ENCODE measurements at regions not wholly inside any gene's neighbourhood (a gene's known extent, or its start where the extent isn't known, plus 50 kb on each side); places are given as distances from the start of the nearest gene placed in this dataset.

DNA sequence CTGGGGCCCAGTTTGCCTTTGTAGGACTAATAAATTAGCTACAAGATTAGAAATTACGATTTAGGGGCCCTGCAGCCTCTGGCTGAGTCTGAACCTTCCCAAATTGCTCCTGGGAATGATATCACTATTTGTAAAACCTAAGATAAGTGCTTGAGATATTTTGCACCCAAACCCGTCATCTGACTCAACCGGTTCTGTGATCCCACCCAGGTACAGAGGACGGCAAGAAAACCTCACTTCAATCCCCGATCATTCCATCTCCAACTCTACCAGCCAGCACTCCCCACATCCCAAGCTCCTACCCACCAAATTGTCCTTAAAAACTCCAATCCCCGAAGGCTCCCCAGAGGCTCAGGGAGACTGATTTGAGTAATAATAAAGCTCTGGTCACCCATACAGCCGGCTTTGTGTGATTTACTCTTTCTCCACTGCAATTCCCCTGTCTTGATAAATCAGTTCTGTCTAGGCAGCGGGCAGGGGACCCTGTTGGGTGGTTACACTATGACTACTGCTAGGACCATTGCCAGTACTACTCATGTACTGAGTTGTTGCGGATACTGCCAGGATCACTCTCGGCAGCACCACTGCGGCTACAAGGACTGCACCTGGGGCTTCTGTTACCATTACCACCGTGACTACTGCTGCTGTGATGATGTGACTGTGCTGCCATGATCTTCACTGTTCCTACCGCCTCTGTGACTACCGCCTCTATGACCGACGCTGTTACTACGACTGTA is 73.1 kb downstream of the IRF8 start:
- DNase-seq = no peak

DNA sequence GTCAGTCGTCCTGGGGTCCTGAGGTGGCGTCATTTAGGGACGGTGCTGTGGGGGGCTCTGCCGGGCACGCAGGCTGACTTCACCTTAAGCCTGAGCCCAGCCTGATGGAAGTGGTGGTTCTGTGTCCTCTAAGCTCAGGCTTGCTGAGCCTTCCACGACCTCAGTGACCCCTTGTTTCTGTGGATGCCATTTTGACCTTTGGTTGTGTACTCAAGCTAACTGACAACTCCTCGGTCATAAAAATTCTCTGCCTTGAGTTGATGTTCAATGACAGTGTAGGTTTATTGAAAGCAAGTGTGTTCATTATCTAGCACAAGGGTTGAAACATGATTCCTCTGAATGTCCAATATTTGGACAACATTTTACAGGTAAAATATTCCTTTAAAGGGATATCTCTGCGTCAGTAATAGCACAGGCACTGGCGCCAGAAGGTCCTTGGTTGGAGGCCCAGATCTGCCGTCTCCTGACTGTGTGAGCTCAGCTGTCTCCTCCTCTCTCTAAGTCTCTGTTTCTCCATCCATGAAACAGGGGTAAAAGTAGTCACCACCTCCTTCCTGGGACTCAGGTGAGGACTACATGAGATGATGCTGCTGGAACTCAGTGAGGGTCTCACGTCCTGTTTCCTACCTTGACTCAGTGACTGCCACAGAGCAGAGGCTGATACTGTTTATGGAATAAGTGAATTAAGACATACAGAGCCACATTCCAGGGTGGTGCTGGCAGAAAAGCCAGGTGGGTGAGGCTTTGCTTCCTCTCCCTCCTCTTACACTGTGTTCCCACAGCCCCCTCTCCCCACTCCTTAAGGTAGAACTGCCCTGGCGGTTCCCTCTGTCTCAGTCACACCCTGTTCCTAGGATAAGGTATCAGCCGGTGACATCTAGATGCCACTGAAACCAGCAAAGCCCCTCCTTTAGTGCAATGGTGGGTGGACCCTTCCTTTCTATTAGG is 75.7 kb downstream of the IRF8 start:
- DNase-seq = no peak

DNA sequence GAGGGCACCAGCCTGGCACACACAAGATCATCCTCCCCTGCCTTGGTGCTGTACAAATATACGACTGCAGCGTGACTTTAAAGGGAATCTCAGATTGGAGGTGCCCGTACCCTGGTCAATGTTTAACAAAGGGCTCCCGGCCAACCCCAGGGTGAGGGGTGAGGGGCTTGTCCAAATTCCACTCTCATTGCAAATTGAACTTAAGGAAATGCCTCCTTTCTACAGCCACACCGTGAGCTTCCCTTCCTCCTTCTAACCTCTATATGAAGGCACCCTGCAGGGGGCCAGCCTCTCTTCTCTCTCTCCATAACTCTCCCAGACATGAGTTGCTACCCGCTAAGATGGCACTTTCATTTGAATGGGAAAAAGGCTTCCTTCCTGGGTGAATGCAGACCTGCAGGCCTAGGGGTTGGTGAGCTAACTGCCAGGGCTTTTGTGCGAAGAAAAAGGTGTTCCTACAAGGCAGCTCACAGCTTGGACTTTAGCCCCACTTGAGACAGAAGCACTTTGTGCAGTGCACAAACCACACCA is 76.6 kb downstream of the IRF8 start:
- no peak for DNase-seq

DNA sequence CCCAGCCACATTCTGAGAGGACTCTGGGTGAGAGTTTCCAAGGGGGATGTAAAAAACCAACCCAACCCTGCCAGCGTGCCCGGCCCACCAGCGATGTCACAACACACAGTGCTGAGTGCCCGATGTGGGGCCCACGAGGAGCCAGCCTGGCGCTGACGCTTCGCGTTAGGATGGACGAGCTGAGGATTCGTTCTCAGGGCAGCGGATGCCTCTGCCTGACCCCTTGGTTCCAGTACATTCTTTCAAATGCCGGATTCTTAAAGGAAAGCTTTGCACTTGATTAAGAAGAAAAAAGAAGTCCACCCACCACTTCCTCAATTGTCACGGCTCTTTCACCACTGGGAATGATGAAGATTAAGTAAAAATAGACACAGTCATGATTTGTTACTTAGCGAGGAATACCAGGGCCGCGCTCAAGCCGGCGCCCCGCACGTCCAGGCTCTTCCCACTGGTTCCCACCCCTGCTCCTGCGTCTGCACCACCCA is 79.4 kb downstream of the IRF8 start:
- no peak for DNase-seq

DNA sequence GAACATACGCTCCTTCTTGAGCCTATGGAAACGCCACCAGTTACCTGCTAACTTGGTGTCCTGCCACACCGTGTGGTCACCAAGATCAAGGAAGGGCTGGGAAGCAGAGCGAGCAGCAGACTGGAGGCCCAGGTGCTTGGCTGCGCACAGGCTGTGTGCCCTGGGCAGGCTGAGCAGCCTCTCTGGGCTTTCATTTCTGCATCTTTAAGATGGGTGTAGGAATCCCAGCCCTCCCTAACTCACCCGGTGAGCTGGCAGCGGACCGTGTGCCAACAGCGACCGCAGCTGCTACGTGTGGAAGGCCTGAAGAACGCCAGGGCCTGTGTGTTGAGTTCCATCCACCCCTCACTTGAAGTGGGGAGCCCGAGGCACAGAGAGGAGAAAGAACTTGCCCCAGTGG is 80.0 kb downstream of the IRF8 start:
- no peak for DNase-seq

DNA sequence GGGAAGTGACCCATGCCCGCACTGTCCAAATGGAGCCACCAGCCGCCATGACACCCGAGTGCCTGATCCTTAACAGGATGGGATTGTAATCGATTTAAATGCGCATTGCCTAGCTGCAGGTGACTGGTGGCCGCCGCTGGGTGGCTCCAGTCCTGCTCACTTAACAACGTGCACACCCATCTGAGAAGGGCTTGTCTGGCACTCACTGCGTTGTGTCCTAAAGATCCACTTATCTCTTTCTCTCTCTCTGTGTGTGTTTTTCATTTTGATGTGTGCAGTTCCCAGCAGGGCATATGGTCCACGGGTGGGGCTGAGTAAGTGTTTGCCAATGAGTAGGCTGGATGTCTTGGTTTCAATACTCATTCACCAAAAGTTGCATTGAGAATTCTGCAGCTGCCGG is 80.6 kb downstream of the IRF8 start:
- no peak for DNase-seq

DNA sequence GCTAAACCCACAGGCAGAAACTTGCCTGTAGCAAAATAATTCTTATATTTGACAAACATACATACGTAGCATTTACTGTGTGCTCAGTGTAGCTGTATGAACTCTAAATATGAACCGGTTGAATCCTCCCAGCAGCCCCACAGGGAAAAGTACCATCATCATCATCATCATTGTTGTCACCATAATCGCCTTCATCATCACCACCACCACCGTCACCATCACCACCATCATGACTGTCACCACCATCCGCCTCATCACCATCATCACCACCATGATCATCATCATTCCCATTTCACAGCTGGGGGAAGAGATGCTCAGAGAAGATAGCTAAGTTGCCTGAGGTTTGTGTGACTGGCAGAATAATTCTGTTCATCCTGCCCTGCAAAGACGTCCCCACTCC is 81.7 kb downstream of the IRF8 start:
- no peak for DNase-seq

DNA sequence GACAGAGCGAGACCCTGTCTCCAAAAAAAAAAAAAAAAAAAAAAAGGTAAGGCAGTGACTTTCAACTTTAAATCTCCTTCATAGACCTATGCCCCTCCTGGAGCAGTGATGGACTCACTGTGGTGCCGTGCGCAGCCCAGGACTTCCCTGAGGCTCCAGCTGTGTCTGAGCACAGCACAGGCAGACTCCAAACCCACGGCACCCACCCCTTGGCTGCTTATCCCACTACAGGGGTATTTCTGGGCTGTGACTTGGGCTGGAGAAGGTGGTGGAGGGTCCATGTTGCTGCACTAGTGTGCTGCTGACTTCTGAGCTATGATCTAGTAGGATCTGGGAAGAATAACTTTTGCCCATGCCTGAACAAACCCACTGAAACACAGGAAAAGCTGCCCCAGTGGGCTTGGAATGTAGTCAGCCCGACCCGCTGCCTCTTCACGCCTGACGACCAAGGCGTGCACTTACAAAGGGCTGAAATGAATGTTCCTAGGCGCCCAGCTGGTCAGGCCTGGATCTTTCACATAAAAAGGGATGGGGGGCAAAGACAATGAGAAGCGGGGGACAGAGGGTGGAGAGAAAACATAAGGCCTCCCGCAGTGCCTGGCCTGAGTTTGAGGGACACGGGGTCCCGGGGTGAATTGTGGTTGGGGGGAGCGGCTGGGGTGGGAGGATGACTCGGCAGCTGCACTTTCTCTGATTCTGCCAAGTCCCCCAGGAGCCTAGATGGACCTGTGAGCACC is 83.0 kb downstream of the IRF8 start:
- DNase-seq = no peak

DNA sequence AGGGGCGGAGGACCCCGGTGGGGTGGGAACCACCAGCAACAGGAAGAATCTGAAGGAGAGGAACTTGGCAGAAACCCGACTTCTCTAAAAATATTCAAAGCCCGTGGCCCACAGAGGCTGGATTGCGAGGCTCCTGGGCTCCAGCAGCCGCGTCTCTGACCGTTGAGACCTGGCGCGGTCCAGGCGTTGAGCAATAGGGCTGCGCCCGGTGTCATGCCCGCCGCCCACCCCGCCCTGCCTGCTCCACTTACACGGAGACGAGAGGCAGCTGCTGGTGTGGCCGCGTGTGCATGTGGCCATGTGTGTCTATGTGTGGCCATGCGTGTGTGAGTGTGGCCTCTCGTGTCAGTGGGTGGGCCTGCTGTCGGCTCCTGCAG is 83.6 kb downstream of the IRF8 start:
- DNase-seq = no peak

DNA sequence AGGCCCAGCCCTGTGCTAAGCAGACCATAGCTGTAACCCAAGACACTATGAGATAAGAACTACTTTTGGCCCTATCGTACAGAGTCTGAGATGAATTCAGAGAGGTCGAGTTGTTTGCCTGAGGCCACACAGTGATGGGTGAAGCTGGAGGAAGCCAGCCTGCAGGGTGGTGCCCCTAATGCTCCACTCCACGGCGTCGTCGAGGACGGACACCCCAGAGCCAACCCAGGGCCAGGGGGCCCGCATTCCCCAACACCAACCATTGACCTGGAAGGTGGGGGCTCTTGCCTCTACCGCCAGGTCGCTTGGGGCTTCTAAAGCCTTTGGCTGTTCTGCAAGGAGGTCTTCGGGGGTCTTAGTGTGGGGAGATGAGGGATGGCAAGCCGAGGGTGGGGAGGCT is 84.1 kb downstream of the IRF8 start:
- DNase-seq = no peak

DNA sequence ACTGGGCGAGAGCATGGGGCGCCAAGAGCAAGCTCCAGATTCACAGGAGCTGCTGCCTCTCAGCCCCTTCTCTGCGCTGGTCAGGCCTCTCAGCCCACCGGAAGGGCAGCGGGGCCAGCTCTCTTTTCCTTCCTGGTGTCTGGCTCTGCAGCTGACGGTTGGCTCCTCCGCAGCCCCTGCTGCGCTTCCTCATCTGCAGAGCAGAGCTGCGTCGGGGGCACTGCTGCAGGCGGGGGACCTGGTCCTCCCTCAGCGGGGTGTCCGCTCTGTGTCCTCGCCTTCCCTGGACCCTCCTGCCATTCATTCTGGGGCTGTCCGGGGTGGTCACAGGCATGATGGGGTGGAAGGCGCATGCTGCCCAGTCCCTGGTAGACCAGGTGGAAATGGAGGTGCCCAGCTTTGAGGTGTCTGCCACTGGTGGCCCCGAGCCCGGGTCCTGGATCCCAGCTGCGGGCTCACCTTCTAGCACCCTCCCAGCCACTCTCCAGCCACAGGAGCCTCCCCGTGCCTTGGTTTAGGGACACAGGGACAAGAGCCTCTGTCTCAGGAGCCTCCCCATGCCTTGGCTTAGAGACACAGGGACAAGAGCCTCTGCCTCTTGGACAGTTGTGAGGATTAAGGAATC is 84.8 kb downstream of the IRF8 start:
- no peak for DNase-seq

DNA sequence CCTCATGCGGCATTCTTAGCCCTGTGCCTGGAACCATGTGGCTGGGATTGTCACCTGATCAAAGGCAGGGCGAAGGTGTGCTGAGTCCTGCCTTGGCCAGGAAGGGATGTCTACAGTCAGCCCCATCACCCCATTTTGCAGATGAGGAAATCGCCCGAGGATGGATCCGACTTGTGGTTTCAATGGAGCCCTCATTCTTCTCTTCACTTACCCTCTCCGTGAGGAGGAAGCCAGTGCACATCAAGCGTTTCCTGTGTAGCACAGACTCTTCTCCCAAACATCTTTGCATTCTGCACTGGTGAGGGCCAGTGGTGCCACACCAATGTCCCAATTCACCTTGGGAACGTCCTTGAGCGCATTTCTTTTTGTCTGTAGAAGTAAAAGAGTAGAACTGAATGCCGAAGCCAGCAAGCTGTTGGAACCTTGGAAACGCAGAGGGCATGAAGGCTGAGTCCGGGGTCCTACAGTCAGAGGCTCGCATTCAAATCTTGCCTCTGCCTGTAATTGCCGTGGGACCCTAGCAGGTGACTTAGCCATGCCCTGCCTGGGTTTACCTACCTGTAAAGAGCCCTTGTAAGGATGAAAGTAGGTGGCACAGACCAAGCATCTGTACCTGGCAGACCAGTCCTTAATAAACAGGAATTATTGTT is 85.4 kb downstream of the IRF8 start:
- DNase-seq = no peak

DNA sequence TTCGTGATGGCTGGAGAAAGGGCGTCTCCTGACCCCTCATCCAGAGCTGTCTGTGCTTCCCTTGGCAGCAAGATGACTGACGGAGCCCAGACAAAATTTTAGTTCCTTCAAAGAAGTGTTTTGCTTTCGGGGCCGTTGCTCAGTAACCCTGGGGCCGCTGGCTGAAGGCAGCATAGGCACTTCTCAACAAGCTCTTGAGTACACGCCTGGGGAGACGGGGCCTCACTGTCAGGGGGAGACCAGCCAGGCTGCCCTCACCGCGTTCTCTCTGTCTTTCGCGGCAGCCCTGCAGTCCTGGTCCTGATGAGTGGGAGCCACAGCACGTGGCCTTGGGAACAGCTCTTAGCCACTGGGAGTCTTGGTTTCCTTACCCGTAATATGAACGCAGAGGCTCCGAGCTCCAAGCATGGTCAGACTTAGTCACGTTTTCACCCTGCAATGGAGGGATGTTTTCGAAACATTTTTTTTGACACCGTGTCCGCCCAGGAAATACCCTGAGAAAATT is 86.0 kb downstream of the IRF8 start:
- DNase-seq = no peak

DNA sequence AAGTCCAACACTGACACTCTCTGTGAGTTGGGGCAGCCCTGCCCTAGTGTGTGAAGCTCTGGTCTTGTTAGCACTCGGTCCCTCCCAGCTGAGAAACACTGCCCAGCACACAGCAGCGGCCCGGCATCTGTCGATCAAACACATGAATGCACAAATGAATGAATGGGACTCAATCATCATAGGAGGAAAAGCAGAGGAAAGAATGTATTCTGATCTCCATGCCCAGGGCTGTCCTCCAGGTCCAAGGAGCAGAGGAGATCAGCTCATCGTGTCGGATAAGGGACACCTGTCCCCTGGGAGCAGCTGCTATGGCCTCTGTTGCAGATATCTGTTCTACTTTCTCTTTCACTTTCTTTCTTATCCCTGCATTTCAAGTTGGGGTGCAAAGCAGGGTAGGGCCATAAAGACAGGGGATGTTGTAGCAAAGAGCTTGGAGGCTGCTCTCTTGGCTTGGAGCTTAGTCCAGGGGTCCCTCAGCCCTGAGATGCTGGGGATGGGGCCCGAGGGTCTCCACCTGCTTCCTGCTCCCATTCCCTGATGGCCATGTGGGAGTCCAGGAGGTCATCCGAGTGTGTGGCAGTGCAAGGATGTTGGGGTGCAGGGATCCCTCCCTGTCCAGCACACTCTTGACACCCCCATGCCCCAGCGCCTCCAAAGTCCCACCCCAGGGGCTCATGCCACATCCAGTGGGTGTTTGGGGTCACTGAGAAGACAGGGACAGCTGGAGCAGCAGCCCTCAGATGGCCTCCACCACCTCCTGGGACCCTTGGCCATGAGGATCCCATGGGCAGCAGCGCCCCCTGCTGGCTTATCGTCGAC is 88.2 kb downstream of the IRF8 start:
- DNase-seq = peak; percentile 45

DNA sequence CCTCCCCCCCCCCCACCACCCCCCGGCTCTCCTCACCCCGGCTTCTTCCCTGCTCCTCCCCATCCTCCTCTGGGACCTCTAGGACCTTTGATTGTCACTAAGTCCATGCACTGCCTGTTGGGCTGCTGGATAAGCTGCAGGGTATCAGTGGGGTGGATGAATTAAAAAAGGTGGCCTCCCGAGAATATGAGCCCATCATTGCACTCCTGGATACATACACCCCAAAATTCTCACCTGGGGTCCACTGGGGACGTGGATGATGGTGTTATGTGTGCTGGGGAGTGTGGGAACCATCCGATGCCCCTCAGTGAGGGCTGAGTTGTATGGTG is 88.8 kb downstream of the IRF8 start:
- no peak for DNase-seq

DNA sequence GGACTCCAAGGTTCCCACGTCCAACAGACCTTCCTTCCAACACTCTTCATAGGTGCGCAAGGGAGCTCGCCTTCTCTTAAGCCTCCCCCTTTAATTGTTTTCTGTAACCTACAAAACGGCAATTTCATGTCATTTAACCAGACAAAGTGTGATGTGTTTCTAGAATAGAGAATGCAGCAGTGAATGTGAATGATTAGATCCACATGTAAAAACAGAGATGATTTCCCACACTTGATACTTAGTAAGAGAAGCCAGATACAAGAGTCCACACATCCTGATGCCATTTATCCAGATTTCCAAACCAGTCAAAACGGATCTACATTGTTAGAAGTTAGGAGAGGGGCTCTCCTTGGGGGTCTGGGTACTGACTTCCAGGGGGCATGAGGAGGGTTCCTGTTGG is 89.3 kb downstream of the IRF8 start:
- DNase-seq = no peak

DNA sequence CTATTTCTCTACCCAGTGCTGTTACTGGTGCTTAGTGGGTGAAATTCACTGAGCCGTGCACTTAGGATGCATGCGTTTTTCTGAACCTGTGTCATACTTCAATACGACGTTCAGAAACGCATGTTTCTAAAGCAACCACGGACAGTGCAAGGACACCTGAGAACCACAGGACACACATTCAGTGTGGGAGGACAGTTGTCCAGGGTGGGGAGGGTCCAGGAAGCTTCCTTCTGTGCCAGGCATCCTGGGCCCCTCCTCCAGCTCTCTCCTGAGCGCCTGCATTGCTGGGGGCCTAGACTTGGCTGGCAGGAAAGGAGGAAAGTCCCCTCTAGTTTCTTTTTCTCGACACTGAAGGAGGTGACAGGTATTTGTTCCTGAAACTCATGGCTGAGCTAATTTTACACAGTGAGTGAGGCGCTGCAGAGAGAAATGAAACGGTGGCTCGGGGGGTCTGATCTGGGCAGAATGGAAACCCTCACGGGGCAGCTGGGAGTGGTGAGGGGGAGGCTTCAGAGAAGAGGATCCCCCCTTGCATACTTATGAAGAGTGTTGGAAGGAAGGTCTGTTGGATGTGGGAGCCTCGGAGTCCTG is 89.9 kb downstream of the IRF8 start:
- DNase-seq = peak; percentile 54

DNA sequence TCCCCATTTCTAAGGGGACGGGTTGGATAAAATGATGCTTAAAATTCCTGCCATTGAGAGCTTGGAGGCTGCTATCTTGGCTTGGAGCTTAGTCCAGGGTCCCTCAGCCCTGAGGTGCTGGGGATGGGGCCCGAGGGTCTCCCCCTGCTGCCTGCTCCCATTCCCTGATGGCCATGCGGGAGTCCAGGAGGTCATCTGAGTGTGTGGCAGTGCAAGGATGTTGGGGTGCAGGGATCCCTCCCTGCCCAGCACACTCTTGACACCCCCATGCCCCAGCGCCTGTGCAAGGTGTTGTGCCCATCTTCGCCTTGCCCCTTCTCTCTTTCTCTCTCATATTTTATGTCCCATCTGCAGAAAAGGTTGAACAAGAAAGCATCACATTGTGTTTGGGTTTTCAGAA is 90.4 kb downstream of the IRF8 start:
- no peak for DNase-seq

DNA sequence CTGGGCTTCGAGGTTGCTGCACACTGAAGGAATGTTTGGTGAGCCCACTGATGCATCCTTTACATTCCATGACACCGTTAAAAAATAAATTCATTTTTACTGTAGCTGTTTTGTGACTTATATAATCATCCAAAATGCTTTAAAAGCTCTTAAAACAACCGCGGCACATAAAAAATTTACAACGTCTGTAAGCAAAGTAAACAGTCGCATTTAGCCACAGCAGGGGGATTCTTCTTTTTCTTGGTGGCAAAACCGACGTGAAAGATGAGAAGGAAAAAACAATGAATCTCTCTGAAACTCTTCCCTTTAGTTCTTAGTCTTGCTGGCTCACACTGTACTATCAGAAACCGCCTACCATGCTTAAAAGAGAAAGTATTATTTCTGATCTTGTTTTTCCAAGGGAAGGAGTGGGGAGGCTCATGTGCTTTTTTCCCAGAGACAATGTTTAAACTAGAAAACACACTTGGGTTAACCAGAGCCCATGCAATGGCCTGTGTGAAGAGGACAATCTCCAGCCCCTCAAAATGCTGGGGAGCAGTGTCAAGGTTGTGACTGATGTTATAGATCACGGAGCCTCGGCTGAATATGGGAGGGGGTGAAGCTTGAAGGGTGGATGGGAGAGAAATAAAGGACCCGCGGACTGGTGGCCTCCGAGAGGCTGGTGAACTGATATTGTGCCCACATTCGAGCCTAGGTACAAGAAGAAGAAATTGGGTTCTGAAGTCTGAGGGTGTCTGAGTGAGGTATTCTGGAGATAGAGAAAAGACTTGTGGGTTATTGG is 91.1 kb downstream of the IRF8 start:
- no peak for DNase-seq

DNA sequence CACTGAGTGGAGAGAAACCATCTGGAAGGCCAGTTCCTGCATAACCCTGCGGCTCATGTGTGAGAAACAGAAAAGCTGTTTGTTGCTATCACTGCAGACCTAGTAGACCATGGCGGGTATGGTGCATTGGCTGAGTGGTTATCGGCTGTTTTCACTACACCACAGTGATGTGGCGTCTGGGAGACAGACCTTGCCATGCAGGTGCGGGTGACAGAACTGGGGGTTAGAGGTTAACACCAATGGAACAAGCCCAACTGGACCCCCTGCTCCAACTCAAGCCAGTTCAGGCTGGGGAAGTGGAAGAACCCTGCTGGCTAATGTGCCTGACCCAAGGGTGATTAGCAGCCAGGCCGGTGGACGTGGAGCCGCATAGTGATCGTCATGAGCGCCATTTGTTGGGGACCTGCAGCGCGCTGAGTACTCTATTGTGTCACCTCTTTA is 91.9 kb downstream of the IRF8 start:
- DNase-seq = no peak

Measured in activated naive CD4-positive, alpha-beta T cell treated with anti-CD3 and anti-CD28 coated beads, Interleukin-2, amount 50 U/mL, for 16 hours (primary cell).